G401 (cell line): ENCODE measurements at regions not wholly inside any gene's neighbourhood (a gene's known extent, or its start where the extent isn't known, plus 50 kb on each side); places are given as distances from the start of the nearest gene placed in this dataset.

ENCODE experiments used
- DNase-seq: peaks from one replicate; pipeline ENCODE4 v3.0.0-alpha.2; 2015; ENCODE audit warnings: low spot score
- in situ Hi-C: cut with HindIII; loops from 2 replicates; pipeline ENCODE4 v1.10.0; 2016; ENCODE audit warnings: low sequenced_read_pairs, mixed read lengths

DNA sequence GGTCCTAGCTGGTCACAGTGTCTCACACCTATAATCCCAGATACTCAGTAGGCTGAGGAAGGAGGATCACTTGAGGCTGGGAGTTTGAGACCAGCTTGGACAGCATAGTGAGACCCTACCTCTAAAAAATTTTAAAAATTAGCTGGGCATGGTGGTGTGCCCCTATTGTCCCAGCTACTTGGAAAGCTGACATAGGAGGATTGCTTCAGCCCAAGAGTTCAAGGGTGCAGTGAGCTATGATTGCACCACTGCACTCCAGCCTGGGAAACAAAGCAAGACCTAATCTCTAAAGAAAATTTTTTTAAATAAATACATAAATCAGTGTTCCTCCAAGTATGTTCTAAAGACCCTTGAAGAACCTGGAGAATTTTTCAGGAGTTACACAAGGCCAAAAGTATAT, 50.6 kb upstream of the GNAO1 start:
- DNase-seq = no peak
- in situ Hi-C loops = no loop called here

GRCh38 chr16:56137269-56137668, 54.0 kb upstream of the GNAO1 start:
- in situ Hi-C loops = no loop called here
- no peak for DNase-seq

GRCh38 chr16:56136256-56136655, 55.0 kb upstream of the GNAO1 start:
- no peak for DNase-seq
- in situ Hi-C loops = no loop called here

DNA sequence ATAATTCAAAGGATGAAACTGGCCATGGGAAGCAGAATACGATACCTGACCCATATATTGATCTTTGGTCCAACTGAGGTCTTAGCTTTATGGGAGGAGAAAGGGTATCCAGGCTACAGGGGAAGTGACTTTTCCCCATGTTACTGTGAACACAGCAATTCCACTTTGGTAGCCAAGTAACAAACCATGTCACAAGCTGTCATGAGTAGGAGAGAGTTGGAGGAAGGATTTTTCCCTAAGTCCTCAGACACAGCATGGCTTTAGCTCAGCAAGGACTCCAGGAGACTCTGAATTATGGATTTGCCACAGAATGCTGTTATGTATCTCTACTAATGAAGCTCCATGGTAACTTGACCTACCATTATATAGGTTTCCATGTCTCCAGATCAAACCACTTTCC, 56.5 kb upstream of the GNAO1 start:
- in situ Hi-C loops = no loop called here
- no peak for DNase-seq

DNA sequence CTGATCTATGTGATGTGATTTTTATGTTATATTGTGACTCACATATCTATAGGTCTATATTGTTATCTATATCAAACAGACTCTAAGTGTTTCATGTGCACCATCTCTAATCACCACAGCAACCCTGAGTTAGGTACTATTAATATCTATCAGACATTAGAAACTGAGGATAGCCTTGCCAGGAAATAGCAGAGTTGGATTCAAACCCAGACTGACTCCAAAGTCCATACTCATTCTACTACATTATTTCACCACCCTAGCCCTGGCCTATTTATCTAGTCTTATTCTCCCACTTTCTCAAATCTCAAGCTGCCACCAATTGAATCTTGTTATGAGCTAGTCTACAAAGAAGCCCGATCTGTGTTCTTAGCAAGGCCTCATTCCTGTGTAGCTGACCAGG, 65.4 kb upstream of the GNAO1 start:
- in situ Hi-C loops = no loop called here
- DNase-seq = no peak

- DNase-seq = no peak
- in situ Hi-C loops = no loop called here
Observed at GRCh38 chr16:56122251-56122650, 69.0 kb upstream of the GNAO1 start.

DNA sequence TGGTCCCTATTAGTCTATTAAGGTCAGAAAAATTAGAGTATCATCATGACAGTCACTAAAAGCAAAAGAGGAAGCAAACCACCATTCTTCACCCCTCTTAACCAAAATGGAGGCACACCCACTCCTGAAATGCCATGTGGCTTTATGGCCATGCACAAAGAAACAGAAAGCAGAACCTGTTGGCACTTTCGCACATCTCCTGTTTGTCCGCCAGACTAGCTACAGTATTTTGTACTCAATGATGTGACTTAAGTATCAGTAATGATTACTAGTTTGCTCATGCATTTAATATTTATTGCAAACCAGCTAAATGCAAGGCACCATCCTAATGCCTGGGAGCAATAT, 70.2 kb upstream of the GNAO1 start:
- in situ Hi-C loops = no loop called here
- DNase-seq = no peak

DNA sequence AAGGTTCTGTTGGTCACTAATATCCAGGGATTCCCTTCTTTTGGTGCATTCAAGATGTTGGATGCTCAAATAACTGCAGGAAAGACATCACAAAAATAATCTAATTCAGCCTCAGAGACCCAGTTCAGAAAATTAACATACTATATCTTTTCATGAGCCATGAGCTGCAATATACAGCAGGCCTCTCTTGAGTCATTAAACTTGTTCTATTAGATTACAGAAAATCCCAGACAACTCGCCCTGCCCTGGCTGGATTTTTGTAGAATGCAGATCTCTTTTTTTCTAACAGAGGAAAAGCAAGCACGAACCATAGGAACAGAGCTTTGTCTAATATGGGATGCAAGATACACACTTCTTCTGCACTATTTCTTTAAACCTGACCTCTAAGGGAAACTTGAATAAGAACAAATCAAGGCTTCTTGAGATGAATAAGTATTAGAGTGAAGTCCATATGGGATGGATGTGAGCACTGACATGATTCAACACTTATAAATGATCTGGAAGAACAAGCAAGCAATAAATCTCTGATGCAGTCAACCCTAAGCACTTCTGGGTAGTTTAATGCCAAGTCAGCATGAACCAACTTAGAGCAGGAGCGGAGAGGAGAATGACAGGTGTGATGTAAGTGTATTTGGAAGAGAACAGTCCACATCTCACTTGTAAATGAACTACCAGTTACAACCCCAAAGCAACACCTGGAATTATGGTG, 70.7 kb upstream of the GNAO1 start:
- DNase-seq = no peak
- in situ Hi-C loops = no loop called here

- no peak for DNase-seq
- in situ Hi-C loops = no loop called here
Observed at GRCh38 chr16:56119133-56119532, 72.2 kb upstream of the GNAO1 start.

- no peak for DNase-seq
- in situ Hi-C loops = no loop called here
Observed at GRCh38 chr16:56116577-56116964, 74.7 kb upstream of the GNAO1 start.

DNA sequence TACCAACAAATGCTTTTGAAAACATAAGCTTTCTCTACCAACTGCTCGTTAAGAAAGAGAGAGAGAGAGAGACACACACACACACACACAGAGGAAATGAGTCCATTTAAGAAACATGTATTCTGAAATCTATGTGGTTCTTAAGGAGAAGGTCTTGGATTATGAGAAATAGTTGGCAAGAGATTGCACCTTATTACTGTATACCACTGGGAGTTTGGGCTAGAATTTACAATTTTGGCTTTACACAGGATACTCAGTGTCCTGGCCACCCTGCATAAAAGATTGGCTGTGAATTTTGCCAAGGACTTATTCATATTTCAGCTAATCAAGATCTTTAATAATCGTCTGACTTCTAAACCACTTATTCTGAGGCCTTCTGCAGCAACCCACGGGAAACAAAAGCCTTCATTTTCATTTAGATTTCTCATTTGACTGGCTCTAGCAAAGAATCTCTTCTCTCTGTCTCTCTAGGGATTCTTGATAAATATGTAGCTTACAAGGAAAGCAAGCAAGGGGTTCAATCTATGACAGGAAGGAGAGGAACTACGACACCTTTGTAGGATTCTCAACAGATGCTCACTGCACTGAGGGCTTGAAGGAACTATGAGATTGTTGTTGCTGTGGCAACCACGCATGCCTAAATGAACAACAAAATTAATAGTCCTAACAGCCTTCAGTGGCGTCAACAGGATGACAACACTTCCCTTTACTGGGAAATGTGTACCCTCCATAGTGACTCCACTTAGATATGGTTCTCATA, 75.3 kb upstream of the GNAO1 start:
- DNase-seq = no peak
- in situ Hi-C loops = no loop called here

DNA sequence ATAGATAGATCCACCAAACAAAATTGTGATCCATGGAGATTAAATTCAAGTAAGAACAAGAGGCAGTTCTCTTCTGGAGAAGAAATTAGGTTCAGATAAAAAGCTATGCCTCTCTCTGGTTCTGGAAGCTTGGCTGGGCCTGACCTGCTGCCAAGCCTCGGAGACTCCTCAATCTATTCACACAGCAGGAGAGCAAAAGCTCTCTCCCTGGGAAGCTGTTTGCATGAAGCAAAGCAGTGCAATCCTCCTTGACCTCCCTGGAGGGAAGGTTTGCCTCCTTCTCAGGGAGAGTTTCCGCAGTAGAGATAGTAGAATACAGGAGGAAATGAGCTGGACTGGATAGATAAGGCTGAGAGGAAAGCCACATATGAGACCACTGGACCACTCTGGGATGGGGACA, 78.1 kb upstream of the GNAO1 start:
- in situ Hi-C loops = no loop called here
- peak; percentile 11 for DNase-seq

GRCh38 chr16:56111100-56111499, 80.2 kb upstream of the GNAO1 start:
- DNase-seq = no peak
- in situ Hi-C loops = no loop called here

DNA sequence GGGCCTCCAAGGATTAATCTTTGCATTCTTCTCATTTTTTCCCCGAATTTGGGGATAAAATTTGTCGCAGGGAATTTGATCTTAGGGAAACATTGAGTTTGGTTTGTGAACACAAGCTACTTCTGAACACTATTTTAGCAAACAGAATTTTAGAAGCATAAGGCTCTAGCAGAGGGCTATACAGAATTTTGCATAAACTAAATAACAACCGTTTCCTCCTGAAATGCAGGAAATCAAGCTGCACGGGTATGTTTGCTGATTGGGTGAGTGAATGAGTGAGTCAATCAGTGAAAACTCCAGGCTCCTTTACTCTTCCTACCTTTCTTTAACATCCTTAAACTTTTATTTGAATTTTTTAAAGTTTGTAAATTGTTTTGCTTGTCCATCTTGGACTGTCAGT, 81.3 kb upstream of the GNAO1 start:
- in situ Hi-C loops = no loop called here

GRCh38 chr16:56109205-56109604, 82.1 kb upstream of the GNAO1 start:
- DNase-seq = no peak
- in situ Hi-C loops = no loop called here

More for the DNA sequence above, 81.3 kb upstream of the GNAO1 start:
- no peak for DNase-seq

DNA sequence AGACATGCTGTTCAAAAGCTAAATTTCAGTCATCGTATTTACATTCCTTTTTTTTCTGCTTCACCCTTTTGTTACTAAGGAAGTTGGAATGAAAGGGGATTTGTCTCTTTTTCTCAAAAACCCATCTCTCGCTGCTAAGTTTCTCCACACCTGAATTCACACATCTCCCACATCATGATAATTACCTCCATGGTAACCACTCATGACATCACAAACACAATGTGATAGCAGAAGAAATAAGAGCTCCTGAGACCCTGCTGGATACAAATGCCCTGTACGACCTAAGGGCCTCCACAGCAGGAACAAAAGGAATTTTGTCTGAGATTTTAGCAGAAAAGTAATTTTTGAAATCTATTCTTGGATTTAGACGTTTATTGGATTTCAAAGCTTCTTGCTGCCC, 82.6 kb upstream of the GNAO1 start:
- no peak for DNase-seq
- in situ Hi-C loops = no loop called here

DNA sequence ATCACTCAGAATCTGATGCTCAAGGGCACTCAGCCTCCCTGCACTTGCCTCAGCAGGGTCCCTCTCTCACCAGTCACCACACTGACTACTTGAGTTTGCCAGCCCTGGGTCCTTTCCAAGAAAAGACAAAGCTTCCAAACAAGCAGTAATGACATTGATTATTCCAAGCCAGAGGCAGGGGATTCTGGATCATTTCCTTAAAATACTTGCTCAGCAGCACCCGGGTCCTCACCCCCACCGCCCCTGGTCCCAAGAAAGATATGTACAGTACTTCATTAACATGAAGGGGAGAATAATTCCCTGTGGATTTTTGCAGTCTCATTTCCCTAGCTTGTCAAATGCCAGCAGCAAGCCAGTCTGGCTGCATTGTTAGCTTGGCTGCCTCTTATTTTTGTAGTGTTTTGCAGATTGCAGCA, 83.2 kb upstream of the GNAO1 start:
- in situ Hi-C loops = no loop called here

DNA sequence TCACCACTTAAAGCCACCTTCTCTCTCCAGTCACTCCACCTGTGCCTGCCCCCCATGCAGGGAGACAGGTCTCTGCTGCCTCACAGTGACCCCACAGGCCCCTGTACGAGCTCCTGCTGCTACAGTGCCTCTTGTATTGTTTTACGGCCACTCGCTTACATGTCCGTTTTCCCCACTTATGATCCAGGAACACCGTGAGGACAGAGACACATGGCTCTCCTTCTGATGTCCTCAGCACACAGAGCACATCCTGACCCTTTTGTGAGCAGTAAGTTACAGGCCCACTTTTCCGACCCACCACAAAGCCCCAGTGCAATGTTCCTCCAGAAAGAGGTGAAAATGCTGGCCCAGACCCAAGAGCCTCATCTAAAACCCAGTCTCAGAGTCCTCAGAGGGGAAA, 84.8 kb upstream of the GNAO1 start:
- in situ Hi-C loops = no loop called here
- no peak for DNase-seq

More for the DNA sequence above, 83.2 kb upstream of the GNAO1 start:
- DNase-seq = peak; percentile 73

GRCh38 chr16:56102906-56103305, 88.4 kb upstream of the GNAO1 start:
- no peak for DNase-seq
- in situ Hi-C loops = no loop called here

DNA sequence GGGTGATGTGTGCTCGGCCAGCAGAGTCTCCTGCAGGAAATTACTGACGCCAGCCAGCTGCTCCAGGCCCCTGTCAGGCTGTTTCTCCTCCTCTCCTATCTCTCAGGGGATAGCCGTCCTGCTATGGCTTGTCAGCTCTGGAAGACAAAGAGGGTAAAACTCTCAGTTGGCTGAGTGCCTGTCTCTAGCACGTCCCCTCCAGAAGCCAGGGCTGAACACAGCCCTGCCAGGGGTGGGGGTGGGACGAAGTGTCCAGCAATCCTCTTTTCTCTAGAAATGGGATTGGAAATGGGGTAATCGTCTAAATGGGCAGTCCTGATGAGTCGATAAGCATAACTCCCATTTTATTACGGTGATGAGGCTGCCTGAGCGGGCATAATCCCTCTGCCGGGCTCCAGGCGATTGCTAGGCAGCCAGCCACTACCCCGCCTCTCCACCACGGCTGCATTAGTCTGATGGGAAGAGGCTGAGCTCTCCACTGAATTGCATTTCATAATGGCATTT, 89.1 kb upstream of the GNAO1 start:
- no peak for DNase-seq
- in situ Hi-C loops = no loop called here

GRCh38 chr16:56101480-56101879, 89.8 kb upstream of the GNAO1 start:
- in situ Hi-C loops = no loop called here
- DNase-seq = no peak
